Endothelial cell of umbilical vein (primary cell): ENCODE measurements at regions not wholly inside any gene's neighbourhood (a gene's known extent, or its start where the extent isn't known, plus 50 kb on each side); places are given as distances from the start of the nearest gene placed in this dataset.

Source experiments
- EZH2 ChIP-seq: IDR thresholded peaks from 2 replicates; pipeline ENCODE4 v1.6.1; 2012; ENCODE audit warnings: borderline replicate concordance, low read depth, mild to moderate bottlenecking, moderate library complexity, low read length, inconsistent platforms; ENCODE audit not compliant: severe bottlenecking
- FOS ChIP-seq: IDR thresholded peaks from 2 replicates; pipeline ENCODE4 v1.6.1; 2011; ENCODE audit warnings: mild to moderate bottlenecking, low read length, moderate library complexity, borderline replicate concordance; ENCODE audit not compliant: insufficient read depth
- GATA2 ChIP-seq: IDR thresholded peaks from 2 replicates; pipeline ENCODE4 v1.7.0; 2011; ENCODE audit warnings: low read depth, mild to moderate bottlenecking, moderate library complexity, mixed read lengths, low read length; ENCODE audit not compliant: insufficient read length, insufficient read depth
- MAX ChIP-seq: IDR thresholded peaks from 2 replicates; pipeline ENCODE4 v1.6.1; 2011; ENCODE audit not compliant: insufficient read depth, insufficient read length
- MYC ChIP-seq: IDR thresholded peaks from one replicate; pipeline ENCODE4 v1.6.1; 2011; ENCODE audit warnings: mild to moderate bottlenecking, low read depth, low read length
- POLR2A ChIP-seq: IDR thresholded peaks from 2 replicates; pipeline ENCODE4 v1.6.1; 2012; ENCODE audit warnings: low read depth, mild to moderate bottlenecking, control low read depth, low read length
- POLR2AphosphoS5 ChIP-seq: IDR thresholded peaks from 2 replicates; pipeline ENCODE4 v1.6.1; 2012; ENCODE audit warnings: low read depth, mild to moderate bottlenecking, control low read depth, low read length, moderate library complexity; ENCODE audit not compliant: insufficient read depth
- TF ChIP-seq, protein P1 (sequence below), 2 donors: IDR thresholded peaks; 1 replicate in 1 of 2; 2 replicates in 1 of 2; pipeline ENCODE4 v1.5.1; 2011; ENCODE audit warnings: low read length in 2 of 2, mild to moderate bottlenecking in 2 of 2, moderate library complexity in 2 of 2, control low read depth in 1 of 2, inconsistent platforms in 1 of 2, low read depth in 1 of 2; ENCODE audit not compliant: insufficient read depth in 1 of 2; ENCODE audit errors: extremely low read depth in 1 of 2

DNA sequence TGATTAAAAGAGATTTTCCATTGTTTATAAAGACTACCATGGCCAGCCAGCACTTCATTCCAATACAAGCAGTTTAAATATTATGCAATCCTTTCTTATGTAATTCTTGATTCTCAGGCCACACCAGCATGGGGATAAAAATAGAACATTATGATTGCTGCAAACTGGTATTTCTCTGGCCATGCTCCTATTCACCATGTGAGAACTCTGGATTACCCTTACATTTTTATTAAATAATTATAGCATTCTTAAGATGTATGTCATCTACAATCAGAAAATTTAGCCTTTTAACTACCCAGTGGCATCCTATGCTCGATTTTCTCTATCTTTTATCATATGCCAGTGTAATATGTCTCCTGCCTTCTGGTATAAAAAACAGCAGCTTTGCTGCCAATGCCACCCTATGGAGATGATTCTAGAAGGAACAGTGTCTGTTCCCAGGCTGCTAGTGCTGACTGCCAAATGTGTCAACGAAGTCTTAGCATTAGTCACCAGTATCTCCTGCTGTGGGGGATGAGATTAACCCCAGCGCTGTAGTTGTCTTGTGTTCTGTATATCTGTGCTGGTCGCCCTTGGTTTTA lies 501.4 kb downstream of the BCKDHB start:
- TF ChIP-seq, protein P1, sequence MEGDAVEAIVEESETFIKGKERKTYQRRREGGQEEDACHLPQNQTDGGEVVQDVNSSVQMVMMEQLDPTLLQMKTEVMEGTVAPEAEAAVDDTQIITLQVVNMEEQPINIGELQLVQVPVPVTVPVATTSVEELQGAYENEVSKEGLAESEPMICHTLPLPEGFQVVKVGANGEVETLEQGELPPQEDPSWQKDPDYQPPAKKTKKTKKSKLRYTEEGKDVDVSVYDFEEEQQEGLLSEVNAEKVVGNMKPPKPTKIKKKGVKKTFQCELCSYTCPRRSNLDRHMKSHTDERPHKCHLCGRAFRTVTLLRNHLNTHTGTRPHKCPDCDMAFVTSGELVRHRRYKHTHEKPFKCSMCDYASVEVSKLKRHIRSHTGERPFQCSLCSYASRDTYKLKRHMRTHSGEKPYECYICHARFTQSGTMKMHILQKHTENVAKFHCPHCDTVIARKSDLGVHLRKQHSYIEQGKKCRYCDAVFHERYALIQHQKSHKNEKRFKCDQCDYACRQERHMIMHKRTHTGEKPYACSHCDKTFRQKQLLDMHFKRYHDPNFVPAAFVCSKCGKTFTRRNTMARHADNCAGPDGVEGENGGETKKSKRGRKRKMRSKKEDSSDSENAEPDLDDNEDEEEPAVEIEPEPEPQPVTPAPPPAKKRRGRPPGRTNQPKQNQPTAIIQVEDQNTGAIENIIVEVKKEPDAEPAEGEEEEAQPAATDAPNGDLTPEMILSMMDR (IDR thresholded peaks at IDR 0.05; ENCODE audit: extremely low read depth in 1 of 2, insufficient read depth in 1 of 2, low read depth in 1 of 2, low read length in 2 of 2), result no peak
- TF ChIP-seq EZH2 (no peak), MAX (no peak), POLR2A (no peak), GATA2 (no peak), FOS (no peak), MYC (no peak), POLR2AphosphoS5 (no peak)
